SH-SY5Y (cell line): ENCODE measurements at regions not wholly inside any gene's neighbourhood (a gene's known extent, or its start where the extent isn't known, plus 50 kb on each side); places are given as distances from the start of the nearest gene placed in this dataset.

ENCODE experiments used
- GATA2 ChIP-seq: IDR thresholded peaks from 2 replicates; pipeline ENCODE4 v1.6.1; 2011; ENCODE audit warnings: mild to moderate bottlenecking, low read depth, low read length
- GATA3 ChIP-seq: IDR thresholded peaks from 2 replicates; pipeline ENCODE4 v1.6.1; 2011; ENCODE audit warnings: low read depth, mild to moderate bottlenecking, low read length, moderate library complexity

- TF ChIP-seq GATA2 (no peak), GATA3 (no peak)
These were observed 51.3 kb upstream of the EGFL6 start for GRCh38 chrX:13518126-13518525.

DNA sequence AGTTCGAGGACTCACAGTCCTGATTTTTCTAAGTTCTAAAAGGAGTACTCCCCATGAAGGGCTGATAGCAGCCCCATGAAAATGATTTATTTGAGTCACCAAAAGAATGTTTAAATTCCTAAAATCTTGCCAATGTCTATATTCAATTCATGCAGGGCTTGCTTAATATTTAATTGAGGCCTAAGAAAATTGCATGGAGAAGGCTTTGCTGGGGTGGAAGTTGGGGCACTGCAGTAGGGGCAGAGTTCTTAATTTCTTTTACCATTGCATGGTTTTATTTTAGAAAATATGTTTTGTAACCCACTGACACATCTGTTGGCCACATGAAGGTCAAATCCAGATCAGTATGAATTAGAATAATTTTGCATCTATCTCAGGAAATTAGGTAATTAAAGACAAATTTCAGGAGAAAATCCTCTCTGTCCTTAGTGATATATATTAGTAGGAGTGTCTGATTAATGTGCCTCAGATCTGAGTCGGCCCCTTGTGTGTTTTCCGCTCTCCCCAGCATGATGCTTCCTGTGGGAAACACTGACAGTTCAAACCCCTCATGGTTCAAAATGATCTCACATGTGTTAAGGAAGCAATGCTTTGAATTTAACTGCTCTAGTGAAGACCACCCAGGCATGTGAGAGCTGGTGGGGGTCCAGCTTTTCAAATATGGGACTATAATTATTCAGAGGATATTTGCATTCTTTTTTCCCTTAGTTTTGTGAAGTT, 54.0 kb upstream of the EGFL6 start:
- no peak for TF ChIP-seq GATA2
- TF ChIP-seq GATA3 = no peak

GRCh38 chrX:13511944-13512330, 57.5 kb upstream of the EGFL6 start:
- TF ChIP-seq GATA3 = no peak
- TF ChIP-seq GATA2 = no peak

- TF ChIP-seq GATA3 = no peak
- no peak for TF ChIP-seq GATA2
These were observed 58.0 kb upstream of the EGFL6 start for GRCh38 chrX:13511241-13511943.

DNA sequence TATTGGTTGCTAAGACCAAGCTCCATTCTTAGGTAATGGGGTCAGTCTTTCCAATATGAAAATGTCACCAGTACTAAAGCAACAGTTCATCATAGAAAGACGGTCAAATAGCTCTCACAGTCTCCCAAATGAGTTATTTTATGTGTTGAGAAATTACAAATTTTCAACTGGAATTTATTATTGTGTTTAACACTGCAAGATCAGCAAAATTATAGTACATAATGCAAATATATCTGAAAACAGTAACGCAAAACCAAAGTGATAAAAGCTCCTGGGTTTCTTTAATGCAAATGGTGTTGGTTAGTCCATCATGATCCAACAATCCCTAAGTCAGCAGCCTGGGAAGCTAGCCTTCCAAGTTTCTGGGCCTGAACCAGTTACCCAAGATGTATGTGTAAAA, 61.5 kb upstream of the EGFL6 start:
- TF ChIP-seq GATA3 (no peak), GATA2 (no peak)

DNA sequence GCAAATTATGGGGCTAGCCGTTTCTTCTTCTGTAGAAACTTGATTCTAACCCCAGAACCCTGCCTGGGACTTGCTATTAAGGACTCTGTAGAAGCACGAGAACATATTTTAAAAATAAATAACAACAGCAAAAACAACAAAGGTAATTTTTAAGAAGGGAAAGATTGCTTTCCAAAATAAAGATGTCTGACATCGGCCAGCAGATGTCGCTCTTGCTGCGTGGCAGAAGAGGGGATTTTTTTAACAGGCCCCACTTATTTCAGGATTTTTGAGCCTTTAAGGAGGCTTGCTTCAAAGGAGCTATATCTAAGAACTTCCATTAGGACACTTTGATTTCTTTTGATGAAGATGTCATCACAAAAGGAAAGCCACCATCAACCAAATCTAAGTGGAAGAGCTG, 62.8 kb upstream of the EGFL6 start:
- TF ChIP-seq GATA3 (no peak), GATA2 (no peak)

GRCh38 chrX:13502590-13502989, 66.8 kb upstream of the EGFL6 start:
- TF ChIP-seq GATA3 = no peak
- no peak for TF ChIP-seq GATA2

GRCh38 chrX:13499736-13500135, 69.7 kb upstream of the EGFL6 start:
- no peak for TF ChIP-seq GATA2
- TF ChIP-seq GATA3 = no peak

GRCh38 chrX:13498238-13498637, 71.2 kb upstream of the EGFL6 start:
- TF ChIP-seq GATA3 (no peak), GATA2 (no peak)

DNA sequence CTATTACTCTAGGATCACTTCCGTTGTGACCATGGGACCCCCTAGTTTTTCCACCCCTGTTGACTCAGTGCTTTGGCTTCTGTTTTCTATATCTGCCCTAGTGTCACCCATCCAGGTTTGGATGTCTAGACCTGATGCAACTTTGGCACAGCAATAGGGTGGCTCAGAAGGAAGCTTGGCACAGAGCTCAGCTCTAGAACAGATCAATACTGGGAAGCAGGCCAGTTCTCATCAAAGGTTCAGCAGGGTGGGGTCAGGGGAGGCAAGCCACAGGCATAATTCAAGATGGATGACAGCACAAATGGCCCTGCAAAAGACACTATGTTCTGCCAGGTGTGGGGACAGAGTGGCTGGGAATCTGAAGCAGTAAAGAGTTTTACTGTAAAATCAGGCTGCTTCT, 74.2 kb upstream of the EGFL6 start:
- TF ChIP-seq GATA3 = no peak
- no peak for TF ChIP-seq GATA2

GRCh38 chrX:13494562-13494961, 74.8 kb upstream of the EGFL6 start:
- TF ChIP-seq GATA3 = no peak
- TF ChIP-seq GATA2 = no peak

DNA sequence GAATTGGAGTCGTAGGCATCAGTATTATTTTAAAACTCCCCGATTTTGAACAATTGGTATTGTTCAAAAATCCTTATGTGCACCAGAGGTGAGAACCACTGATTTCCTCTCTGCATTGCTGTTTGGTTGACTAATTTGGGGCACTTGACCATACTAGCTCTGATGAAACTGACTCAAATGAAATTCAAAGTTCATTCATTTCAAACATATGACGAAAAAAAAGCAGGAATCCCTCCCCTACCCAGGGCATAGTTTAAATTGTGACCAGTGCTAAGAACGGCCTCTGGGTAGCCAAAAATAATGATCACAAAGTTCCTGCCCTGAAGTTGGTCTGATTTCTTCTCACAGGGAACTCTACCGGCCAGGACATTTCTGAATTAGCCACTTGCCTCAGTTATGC, 75.7 kb upstream of the EGFL6 start:
- TF ChIP-seq GATA2 = no peak
- TF ChIP-seq GATA3 = no peak

DNA sequence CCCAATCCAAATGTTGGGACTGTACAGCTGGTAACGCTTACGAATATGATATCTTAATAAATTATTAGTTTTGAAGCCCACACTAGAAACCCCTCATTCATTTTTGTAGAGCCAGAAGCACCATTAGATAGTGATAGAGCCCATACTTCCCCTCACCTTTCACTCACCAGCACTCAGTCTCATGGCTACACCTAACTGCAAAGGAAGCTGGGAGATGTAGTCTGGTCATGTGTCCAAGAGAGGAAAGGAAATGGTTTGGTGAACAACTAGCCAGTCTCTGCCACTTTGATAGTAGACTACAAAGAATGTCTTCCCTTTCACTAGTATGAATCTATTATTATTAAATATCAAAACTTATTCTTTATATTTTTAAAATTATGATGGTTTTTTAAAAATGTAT, 77.1 kb upstream of the EGFL6 start:
- TF ChIP-seq GATA2 = no peak
- TF ChIP-seq GATA3 = no peak

- TF ChIP-seq GATA3 (no peak), GATA2 (no peak)
These were observed 78.3 kb upstream of the EGFL6 start for GRCh38 chrX:13491061-13491460.

- TF ChIP-seq GATA2 (no peak), GATA3 (no peak)
These were observed 79.9 kb upstream of the EGFL6 start for GRCh38 chrX:13489454-13489853.

DNA sequence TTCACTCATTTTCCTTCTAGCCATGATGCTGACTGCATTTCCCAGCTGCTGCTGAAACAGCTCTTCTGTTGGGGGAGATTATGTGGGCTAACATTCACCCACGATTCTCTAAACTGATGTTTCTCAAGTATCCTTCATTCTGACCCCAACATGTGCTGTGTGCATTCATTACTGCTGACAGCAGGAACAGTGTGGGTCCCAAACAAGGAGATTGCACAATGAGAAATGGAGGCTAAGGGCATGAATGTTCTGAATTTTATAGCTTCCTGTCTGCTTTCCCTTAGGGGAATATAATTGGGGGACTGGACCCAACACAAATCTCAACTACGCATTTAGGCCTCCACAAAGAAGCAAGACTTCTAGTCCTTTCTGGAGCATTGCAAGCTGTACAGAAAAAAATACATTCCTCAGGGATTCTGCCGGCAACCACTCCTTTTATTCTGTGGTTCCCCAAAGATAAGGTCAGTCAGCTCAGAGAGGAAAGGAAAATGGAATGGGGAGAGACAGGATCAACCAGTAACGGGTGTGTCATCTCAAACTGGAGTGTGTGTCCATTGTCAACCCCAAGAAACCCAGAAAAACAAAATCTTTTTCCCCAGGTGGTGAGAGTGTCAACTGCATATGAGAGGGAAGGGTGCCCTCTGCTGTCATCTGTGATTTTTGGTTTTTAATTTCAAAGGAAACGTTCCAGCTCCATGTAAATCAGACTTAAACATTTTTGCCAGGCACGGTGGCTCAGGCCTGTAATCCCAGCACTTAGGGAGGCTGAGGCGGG, 81.5 kb upstream of the EGFL6 start:
- TF ChIP-seq GATA2 (no peak), GATA3 (no peak)
